VCaP (cell line): ENCODE measurements at regions not wholly inside any gene's neighbourhood (a gene's known extent, or its start where the extent isn't known, plus 50 kb on each side); places are given as distances from the start of the nearest gene placed in this dataset.
"Not testable (repeated sequence)": the region's sequence is repeated elsewhere in the genome, so short reads cannot be mapped to it uniquely, and the experiment has no call there.

Experiments
- H3K27ac ChIP-seq: fragments of 450-650 bp; 2 replicates; pipeline ENCODE4 v1.5.1; 2017
- TF ChIP-seq, protein P1 (sequence below): fragments of 450-650 bp; conservative IDR thresholded peaks from 2 replicates; pipeline ENCODE4 v1.5.1; 2017; ENCODE audit warnings: mild to moderate bottlenecking, moderate library complexity

GRCh38 chr3:166993015-166993630 lies 387.0 kb downstream of the ZBBX start:
- no peak overlapping the region for H3K27ac ChIP-seq
- TF ChIP-seq, protein P1, sequence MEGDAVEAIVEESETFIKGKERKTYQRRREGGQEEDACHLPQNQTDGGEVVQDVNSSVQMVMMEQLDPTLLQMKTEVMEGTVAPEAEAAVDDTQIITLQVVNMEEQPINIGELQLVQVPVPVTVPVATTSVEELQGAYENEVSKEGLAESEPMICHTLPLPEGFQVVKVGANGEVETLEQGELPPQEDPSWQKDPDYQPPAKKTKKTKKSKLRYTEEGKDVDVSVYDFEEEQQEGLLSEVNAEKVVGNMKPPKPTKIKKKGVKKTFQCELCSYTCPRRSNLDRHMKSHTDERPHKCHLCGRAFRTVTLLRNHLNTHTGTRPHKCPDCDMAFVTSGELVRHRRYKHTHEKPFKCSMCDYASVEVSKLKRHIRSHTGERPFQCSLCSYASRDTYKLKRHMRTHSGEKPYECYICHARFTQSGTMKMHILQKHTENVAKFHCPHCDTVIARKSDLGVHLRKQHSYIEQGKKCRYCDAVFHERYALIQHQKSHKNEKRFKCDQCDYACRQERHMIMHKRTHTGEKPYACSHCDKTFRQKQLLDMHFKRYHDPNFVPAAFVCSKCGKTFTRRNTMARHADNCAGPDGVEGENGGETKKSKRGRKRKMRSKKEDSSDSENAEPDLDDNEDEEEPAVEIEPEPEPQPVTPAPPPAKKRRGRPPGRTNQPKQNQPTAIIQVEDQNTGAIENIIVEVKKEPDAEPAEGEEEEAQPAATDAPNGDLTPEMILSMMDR, result no peak

- no peak overlapping the region for H3K27ac ChIP-seq
- TF ChIP-seq, protein P1, result no peak
These were observed 394.1 kb downstream of the ZBBX start for GRCh38 chr3:166986000-166986399.

DNA sequence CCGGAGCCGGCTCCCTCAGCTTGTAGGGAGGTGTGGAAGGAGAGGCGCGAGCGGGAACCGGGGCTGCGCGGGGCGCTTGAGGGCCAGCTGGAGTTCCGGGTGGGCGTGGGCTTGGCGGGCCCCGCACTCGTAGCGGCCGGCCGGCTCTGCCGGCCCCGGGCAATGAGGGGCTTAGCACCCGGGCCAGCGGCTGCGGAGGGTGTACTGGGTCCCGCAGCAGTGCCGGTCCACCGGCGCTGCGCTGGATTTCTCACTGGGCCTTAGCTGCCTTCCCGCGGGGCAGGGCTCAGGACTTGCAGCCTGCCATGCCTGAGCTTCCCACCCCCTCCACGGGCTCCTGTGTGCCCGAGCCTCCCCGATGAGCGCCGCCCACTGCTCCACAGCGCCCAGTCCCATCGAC lies 404.3 kb downstream of the ZBBX start:
- not testable (repeated sequence) for H3K27ac ChIP-seq

GRCh38 chr3:166967714-166968113 lies 412.4 kb downstream of the ZBBX start:
- H3K27ac ChIP-seq, result not testable (repeated sequence)

DNA sequence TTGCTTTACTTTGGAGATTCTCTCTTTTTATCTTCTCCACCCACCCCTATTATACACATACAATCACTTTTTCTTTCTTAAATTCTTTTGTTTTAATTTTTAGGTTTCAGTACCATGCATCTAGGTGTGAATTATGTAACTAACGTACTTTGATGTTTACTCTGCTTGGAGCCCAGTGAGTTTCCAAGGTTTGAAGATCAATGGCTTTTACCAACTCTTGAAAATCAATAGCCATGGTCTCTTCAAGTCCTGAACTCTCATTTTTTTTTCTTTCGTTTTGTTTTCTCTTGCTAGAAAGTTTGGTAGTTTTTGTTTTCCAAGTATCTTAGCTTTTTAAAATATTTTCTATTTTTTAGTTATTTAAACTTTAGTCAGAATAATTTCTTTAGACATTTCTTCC lies 417.2 kb downstream of the ZBBX start:
- H3K27ac ChIP-seq, result no peak overlapping the region
- TF ChIP-seq, protein P1, result no peak

GRCh38 chr3:166957121-166957520 lies 423.0 kb downstream of the ZBBX start:
- no peak overlapping the region for H3K27ac ChIP-seq
- TF ChIP-seq, protein P1, result no peak

DNA sequence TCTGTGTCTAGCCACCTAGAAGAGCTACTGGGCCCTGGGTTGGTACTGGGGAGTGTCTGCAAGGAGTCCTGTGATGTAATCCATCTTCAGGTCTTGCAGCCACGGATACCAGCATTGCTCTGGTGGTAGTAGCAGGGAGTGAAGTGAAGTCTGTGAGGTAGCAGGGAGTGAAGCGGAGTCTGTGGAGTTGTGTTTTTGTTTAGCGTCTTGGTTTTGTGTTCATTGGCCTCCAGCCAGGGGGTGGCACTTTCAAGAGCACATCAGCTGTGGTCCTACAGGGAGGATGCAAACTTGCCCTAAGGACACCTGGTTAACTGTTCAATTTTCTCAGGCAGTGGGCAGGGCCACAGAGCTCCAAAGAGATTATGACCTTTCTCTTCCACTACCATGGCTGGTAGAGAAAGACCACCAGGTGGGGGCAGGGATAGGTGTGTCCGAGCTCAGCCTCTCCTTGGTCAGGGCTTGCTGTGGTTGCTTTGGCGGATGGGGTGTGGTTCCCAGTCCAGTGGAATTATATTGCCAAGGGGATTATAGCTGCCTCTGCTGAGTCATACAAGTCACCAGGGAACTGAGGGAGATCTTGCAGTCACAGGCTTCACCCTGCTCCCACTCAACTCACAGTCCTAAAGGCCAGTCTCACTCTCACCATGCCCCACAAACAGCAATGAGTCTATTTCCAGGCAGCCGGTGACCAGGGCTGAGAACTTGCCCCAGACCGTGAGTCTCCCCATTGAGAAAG lies 424.7 kb downstream of the ZBBX start:
- TF ChIP-seq, protein P1, result no peak

DNA sequence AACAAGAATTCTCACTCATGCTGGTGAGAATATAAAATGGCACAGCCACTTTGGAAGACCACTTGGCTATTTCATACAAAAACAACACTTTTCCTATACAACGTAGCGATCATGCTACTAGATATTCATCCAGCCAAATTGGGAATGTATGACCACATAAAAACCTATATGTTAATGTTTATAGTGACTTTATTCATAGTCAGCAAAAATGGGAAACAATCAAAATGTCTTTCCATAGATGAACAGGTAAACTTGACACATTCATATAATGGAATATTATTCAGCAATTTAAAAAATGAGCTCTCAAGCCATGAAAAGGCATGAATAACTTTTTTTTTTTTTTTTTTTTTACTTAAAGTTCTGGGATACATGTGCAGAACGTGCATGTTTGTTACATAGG lies 445.2 kb downstream of the ZBBX start:
- H3K27ac ChIP-seq, result no peak overlapping the region
- TF ChIP-seq, protein P1, result no peak

More for the DNA sequence above, 424.7 kb downstream of the ZBBX start:
- H3K27ac ChIP-seq, result no peak overlapping the region
